ENCODE measurements at regions not wholly inside any gene's neighbourhood (a gene's known extent, or its start where the extent isn't known, plus 50 kb on each side); places are given as distances from the start of the nearest gene placed in this dataset.

DNA sequence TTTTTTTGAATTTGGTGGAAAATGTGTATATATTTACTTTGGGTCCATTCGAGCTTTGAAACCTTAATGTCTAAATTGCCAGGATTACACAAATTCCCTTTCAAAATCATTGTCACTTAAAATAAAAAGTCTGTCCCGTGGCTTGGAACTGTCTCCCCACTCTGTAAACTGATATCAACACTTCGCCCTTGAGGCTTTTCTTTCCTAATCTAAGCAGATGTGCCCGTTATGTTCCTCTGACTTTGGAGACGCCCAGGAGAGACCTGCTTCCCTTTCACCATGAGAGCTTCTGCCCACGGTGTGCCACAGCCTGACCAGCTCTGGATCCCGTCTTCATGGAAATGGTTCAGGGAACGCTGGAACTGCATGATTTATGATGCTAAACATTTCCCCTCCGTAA, 151.3 kb downstream of the C16orf95 start:
- DNase-seq (ENCODE audit: low read depth in 1 of 2, low spot score in 1 of 2), result no peak

DNA sequence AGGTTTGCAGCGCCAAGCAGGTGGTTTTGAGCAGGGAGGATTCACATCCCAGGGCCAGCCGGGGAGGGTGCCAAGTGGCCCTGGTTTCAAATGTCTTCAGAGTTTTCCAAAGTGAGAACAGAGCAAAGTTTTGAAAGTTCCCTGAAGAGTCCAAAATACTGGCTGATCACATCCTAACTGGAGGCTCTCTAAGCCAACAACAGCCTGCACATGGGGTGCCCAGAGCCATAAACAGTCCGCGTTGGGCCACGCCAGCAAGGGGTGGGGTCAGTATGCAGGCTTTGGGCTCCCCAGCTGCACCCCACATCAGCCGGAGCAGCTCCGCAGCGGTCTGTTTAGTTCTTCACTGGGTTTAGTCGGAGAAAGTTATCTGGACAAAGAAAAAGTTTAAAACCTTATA, 150.9 kb downstream of the C16orf95 start:
- no peak for DNase-seq (ENCODE audit: low read depth in 1 of 2, low spot score in 1 of 2)

DNA sequence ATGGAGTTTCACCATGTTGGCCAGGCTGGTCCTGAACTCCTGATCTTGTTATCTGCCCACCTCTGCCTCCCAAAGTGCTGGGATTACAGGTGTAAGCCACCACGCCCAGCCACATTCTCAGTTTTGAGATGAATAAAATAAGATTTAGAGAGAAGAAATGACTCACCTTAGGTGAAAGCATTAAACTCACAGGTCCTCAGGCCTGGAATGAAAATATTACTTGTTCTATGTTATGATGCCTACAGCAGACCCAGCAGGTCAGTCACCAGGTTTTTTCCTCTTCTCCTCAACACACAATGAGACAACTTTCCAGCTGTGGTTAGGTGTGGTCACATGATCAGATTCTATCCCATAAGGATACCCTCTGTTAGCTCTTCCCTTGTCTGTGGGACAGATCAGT, 150.3 kb downstream of the C16orf95 start:
- no peak for DNase-seq (ENCODE audit: low read depth in 1 of 2, low spot score in 1 of 2)

DNA sequence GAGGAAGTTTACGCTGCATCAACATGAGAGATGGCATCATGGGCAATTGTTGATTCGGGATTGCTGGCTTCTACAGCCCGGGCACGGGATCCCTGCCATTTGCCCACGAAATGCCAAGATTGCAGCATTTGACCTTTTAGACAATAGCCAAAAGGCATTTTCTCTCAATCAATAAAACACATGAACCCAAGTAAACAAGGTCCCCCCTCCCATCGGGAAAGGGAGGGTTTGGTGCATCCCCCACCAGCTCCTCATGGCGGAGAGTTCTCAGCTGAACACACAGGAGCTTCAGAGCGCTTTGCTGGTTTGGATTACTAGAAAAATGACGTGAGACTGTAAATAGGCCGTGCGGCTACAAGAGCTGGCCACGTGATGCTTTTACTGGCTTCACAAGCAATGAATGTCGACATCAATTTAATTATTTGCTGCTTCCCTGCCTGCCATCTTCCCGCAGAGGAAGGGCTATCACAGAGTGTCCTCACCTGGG, 147.6 kb downstream of the C16orf95 start:
- DNase-seq (ENCODE audit: low read depth in 1 of 2, low spot score in 1 of 2), result no peak

DNA sequence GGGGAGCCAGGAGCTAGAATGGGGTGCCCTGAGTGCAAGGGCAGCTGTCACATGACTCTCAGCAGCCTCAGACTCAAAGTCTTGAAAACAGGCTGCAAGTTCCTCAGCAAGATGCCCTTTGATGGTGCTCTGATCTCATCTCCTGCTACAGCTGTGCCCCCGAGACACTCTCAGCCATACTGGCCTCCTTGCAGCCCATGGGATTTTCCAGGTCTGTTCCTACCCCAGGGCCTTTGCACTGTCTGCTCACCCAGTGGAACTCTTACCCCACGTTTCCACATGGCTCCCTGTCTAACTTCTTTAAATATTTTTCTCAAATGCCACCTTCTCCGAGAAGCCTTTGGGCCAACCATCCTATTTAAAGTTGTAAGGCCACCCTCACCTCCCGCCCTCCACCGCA, 146.9 kb downstream of the C16orf95 start:
- DNase-seq (ENCODE audit: low read depth in 1 of 2, low spot score in 1 of 2), result no peak

DNA sequence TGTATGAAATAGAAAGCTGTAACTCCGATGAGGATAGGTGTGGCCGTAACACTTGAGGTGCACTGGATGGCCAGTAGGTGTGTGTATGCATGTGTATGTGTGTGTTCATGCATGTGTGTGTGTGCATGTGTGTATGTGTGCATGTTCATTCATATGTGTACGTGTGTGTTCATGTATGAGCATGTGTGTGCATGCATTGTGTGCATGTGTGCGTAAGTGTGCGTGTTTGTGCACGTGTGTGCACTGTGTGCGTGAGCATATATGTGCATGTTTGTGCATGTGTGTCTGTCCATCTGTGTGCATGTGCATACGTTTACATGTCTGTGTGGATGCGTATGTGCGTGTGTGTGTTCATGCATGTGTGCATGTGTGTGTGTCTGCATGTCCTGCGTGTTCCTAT, 145.5 kb downstream of the C16orf95 start:
- DNase-seq (ENCODE audit: low read depth in 1 of 2, low spot score in 1 of 2), result no peak

DNA sequence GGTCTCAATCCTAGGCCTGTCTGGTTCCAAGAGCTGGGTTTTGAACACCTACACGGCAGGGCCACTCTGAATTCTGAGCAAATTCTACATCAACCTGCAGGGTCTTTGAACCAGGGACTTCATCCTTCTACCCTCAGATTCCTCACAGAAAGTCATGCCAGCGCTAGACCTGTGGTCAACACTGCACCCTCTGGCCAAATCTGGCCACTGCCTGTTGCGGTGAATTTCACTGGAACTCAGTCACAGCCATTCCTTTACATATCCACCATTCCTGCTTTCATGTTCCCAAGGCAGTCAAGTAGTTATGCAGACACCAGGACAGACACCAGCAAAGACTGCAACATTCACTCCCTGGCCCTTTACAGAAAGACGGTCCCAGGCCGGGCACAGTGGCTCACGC, 144.6 kb downstream of the C16orf95 start:
- no peak for DNase-seq (ENCODE audit: low read depth in 1 of 2, low spot score in 1 of 2)

DNA sequence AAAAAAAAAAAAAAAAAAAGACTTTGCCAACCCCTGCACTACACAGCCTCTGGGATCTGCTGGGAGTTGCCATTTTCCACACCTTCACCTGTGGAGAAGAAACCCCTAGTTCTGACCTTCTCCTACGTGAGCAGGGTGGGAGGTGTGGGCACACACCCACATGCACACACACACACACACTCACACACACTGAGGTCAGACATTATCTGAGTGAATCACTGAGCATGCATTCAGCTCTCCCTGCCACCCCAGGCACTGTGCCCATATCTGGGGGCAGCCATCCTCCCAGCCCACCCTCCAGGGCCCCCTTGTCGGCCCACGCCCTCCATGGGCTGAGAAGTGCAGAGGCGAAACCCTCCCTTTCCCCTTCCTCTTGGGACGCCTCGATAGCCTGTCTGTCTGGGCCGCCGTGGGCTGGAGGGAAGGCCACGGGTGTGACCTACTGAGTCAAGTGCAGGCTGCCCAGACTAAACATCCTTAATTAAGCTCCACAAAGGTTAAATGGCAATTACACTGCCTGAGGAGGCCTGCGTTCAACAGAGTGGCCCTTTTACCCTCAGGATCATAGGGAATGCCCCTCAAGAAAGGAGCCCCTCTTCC, 143.8 kb downstream of the C16orf95 start:
- DNase-seq (ENCODE audit: low read depth in 1 of 2, low spot score in 1 of 2), result no peak

DNA sequence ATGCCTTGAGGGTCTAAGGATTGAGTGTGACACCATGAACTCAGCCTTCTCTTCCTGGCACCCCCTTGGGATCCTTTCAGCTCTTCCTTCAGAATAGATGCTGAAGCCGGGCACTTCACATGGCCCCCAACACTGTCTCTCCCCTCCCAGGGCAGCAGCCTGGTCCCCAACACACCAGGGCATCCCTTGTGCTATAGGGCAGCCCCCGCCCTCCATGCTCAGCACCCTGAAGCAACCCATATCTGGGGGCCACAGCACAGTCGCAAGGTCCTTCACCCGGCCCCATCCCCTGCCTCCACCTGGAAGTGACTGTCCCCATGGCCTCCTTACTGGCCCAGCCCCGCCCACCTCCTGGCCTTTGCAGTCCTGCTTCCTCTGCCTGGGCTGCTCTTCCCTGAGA, 143.1 kb downstream of the C16orf95 start:
- DNase-seq (ENCODE audit: low read depth in 1 of 2, low spot score in 1 of 2), result no peak

DNA sequence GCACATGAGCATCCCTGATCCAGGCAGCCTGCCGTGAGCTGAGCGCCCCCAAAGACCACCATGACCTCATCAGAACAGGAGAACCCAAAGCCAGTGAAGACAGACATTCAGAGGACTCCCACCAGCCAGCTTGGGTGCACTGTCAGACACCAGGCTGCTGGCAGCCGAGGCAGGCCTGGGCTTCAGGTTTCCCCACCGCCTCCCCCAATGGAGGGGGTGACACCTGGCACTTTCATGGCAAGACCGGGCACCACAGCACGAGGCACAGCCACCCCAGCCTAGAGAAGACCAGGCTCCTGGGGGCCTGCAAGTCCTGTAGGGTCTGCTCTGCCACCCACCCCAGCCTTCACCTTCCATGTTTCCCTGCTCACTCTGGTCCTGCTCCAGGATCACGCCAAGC, 140.5 kb downstream of the C16orf95 start:
- DNase-seq (ENCODE audit: low read depth in 1 of 2, low spot score in 1 of 2), result no peak

DNA sequence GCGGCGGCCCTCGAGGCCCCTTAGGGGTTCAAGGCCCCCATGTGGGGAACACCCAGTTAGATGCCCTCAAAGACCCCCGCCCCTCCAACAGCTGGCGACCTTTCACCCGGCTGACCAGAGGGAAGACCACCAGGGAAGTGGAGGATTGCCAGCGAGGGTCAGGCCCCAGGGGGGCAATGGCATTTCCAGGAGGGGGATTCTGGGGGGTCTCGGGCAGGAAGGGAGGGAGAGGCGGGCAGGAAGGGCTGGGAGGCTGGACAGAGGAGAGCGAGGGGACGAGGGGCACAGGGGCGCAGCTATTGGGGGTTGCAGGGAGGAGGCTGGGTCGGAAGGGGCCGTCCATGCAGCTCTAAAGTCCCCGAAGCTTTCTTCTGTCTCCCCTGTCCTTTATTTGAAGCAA, 139.5 kb downstream of the C16orf95 start:
- no peak for DNase-seq (ENCODE audit: low read depth in 1 of 2, low spot score in 1 of 2)

DNA sequence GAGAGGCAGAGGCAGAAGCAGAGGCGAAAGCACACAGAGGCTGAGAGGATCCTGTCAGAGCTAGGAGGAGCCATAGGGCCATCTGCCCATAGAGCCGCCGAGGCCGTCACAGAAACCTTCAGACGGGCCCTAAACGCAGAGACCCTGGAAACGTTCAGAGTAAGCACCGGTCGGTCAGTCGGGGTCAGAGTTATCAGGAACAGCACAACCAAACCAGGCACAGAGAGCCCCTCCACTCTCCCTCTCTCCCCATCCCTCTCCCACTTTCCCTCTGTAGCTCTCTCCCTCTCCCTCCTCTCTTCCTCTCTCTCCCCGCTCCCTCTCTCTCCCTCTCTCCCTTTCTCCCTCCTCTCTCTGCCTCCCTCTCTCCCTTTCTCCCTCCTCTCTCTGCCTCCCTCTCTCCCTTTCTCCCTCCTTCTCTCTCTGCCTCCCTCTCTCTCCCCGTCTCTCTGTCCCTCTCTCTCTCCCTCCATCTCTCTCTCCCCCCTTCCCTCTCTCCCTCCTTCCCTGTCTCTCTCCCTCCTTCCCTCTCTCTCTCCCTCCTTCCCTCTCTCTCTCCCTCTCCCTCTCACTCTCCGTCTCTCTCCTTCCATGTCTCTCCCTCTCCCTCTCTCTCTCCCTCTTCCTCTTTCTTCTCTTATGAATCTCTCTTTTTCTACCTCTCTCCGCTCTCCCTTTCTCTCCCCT, 138.9 kb downstream of the C16orf95 start:
- no peak for DNase-seq (ENCODE audit: low read depth in 1 of 2, low spot score in 1 of 2)

DNA sequence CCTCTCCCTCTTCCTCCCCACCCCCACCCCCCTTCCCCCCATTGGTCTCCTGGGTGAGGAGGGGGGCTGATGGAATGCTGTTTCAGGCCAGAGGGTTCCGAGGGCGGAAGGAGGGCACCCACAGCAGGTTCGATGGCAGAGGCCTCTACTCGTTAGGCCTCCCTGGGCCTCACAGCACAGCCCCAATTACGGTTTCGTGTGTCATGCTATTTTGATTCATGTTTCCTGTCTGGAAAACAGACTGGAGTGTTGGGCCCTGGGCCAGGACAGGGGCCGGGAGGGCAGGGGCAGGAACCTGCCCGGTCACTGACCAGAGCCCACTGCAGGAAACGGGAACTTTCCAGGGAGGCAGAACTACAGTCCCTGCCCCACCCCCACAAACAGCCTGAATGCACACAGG, 138.2 kb downstream of the C16orf95 start:
- no peak for DNase-seq (ENCODE audit: low read depth in 1 of 2, low spot score in 1 of 2)

DNA sequence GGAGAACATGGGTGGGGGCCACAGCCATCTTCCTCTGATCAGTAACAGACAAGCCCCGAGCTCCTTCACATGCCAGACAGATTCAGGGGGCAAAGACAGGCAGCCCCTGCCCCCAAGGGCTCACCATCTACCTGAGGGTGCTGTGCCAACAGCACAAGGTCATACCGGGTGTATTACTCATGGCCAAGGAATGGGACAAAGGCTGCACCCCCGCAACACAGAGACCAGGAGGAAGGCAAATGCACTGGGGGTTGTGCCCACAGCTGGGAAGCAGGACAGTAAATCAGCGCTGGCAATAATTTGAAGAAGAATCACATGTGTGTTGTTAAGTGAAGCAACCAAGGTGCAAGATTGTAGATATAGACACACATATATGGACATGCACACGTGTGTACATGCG, 137.1 kb downstream of the C16orf95 start:
- no peak for DNase-seq (ENCODE audit: low read depth in 1 of 2, low spot score in 1 of 2)

DNA sequence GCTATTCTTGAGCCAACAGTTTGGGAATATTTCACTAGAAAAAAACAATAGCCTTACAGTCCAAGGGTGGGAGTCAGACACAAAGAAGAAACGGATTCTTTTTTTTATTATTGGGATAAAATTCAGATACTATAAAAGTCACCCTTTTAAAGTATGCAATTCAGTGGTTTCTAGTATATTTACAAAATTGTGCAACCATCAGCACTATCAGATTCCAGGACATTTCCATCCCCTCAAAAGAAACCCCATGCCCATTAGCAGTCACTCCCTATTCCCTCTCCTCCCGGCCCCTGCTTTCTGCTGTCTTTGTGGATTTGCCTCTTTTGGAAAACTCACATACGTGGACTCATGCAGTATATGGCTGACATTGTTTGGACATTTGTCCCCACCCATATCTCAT, 134.4 kb downstream of the C16orf95 start:
- DNase-seq (ENCODE audit: low read depth in 1 of 2, low spot score in 1 of 2), result no peak

DNA sequence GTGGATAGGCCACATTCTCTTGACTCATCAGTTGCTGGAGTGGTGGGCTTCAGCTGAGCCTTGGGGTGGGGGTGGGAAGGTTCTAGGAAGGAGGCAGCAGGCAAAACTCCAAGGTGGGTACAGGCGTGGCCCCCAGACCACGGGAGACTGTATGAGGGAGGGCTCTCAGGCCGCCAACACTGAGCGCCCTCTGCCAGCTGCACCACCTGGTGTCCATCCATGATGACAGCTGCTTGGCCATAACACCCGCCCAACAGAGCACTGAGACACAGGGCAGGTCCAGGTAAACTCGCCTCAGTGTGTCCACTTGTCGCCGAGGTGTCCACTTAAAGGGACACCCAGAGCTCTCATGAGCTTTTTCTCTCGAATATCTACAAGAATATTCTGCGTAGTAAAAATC, 133.5 kb downstream of the C16orf95 start:
- no peak for DNase-seq (ENCODE audit: low read depth in 1 of 2, low spot score in 1 of 2)

DNA sequence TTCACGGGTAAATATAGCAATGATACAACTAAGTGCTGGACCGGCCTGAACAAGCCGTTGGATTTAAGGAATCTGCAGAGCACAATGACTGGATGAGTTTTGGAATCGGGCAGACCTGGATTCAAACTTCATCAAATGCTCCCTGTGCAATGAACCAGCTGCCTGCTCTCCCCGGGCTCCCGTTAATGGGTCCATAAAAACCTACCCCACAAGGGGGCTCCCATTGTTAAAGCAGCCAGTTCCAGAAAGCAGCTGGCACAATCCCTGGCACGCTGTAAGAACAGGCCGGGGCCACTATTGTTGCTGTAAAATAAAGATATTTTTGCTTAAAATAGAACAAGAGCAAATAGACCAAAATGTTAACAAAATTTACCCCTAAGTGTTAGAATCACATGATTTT, 131.9 kb downstream of the C16orf95 start:
- no peak for DNase-seq (ENCODE audit: low read depth in 1 of 2, low spot score in 1 of 2)

DNA sequence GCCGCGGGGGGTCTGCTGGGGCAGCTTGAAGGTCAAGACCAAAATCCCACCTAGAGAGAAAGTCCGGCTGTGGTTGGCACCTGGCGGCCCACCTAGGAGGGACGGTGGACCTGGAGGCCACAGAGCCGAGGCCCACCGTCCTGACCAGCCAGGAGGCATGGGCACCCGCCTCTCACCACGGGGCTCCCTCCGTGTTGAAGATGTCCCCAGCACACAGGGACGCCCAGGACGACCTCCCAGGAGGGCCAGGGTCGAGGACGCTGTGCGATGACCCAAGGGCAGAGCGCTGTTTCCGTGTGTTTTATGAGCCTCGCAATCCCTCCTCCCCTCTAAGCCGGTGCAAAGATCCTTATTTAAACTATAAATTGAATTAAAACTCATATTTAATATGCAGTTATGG, 131.2 kb downstream of the C16orf95 start:
- DNase-seq (ENCODE audit: low read depth in 1 of 2, low spot score in 1 of 2), result no peak

DNA sequence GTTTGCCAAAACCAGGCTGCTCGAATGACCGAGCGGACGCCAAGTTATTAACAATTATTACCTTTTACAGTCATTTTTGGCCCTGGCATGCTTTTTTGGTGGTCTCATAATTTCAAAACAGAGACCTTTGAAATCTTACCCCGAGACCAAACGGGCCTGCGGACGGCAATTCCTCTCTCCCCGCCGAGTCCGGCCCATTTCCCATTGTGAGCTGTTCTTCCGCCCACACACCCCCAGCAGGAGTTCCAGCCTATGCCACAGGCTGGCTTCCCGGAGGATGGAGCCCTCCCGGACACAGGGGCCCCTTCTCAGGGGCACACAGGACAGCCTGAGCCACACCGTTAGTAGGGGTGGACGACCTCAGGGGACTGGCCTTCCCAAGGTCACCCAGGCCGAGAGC, 130.7 kb downstream of the C16orf95 start:
- no peak for DNase-seq (ENCODE audit: low read depth in 1 of 2, low spot score in 1 of 2)

DNA sequence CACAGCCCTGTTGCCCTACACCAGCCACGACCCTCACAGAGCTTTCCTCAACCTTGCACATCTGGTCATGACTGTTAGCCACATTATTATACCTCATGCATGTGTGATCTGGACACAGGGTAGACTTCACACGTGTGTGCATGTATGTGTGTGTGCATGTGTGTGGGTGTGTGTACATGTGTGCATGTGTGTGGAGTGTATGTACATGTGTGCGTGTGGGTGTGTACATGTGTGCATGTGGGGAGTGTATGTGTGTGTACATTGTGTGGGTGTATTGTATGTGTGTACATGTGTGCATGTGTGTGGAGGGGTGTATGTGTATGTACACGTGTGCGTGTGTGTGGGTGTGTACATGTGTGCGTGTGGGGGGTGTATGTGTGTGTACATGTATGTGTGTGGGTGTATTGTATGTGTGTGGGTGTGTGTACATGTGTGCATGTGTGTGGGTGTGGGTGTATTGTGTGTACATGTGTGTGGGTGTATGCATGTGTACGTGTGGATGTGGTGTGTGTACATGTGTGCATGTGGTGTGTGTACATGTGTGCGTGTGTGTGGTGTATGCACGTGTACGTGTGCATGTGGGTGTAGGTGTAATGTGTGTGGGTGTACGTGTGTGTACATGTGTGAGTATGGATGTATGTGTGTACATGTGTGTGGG, 130.2 kb downstream of the C16orf95 start:
- no peak for DNase-seq (ENCODE audit: low read depth in 1 of 2, low spot score in 1 of 2)

DNA sequence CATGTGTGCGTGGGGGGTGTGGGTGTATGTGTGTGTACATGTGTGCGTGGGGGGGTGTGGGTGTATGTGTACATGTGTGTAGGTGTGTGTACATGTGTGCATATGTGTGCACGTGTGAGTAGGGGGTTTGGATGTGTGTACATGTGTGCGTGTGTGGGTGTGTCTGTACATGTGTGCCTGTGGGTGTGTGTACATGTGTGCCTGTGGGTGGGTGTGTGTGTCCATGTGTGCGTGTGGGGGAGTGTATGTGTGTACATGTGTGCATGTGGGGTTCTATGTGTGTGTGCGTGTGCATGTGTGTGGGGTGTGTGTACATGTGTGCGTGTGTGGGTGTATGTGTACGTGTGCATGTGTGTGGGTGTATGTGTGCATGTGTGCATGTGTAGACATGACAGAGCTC, 129.1 kb downstream of the C16orf95 start:
- no peak for DNase-seq (ENCODE audit: low read depth in 1 of 2, low spot score in 1 of 2)

DNA sequence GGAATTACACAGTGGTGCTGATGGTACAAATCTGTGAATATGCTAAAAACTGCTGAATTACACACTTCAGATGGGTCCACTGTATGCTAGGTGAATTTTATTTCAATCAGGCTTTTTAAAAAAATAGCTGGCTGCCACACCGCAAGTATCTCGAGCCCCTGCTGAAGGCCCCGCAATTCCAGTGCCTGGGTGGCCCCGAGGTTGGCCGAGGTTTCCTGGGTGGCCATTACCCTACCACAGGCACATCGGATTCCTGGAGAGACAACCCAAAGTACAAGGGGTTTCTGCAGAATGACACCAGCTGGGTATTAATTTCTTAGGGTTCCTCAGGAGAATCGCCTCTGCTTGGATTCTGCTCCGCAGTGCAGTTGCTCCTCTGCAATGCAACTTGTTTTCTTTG, 127.8 kb downstream of the C16orf95 start:
- DNase-seq (ENCODE audit: low read depth in 1 of 2, low spot score in 1 of 2), result no peak
